Thyroid gland (tissue), 4 donors: ENCODE measurements at regions not wholly inside any gene's neighbourhood (a gene's known extent, or its start where the extent isn't known, plus 50 kb on each side); places are given as distances from the start of the nearest gene placed in this dataset.

Source experiments
- DNase-seq, 2 donors: peaks; one replicate each; pipeline ENCODE4 v3.0.0-alpha.2; 2019
- H3K27ac ChIP-seq, 3 donors: fragments of 200-600 bp; sonication (generic); 1 replicate in 2 of 3; 2 replicates in 1 of 3; pipeline ENCODE4 v1.5.1; 2016 to 2019; ENCODE audit warnings: mild to moderate bottlenecking in 1 of 3, moderate library complexity in 1 of 3
- H3K27me3 ChIP-seq: fragments of 200-600 bp; sonication (generic); one replicate; pipeline ENCODE4 v1.5.1; 2019
- H3K36me3 ChIP-seq, 2 donors: fragments of 200-600 bp; sonication (generic); one replicate each; pipeline ENCODE4 v1.5.1; 2016 to 2019
- H3K4me1 ChIP-seq, 2 donors: fragments of 200-600 bp; sonication (generic); one replicate each; pipeline ENCODE4 v1.5.1; 2017 to 2019
- H3K4me3 ChIP-seq, 3 donors: fragments of 200-600 bp; sonication (generic); replicated peaks in 1 of 3; 1 replicate in 2 of 3; 2 replicates in 1 of 3; pipeline ENCODE4 v1.5.1; 2016; ENCODE audit warnings: mild to moderate bottlenecking in 1 of 3
- H3K9me3 ChIP-seq: fragments of 200-600 bp; sonication (generic); one replicate; pipeline ENCODE4 v1.5.1; 2017
- CTCF ChIP-seq, 6 experiments: fragments of 200-600 bp in 3 of 6; fragments of 450-650 bp in 3 of 6; sonication (generic) in 3 of 6; IDR thresholded peaks; one replicate each; pipeline ENCODE4 v1.5.1; 2016 to 2019; ENCODE audit warnings: antibody characterized with exemption in 6 of 6, mild to moderate bottlenecking in 2 of 6, inconsistent platforms in 1 of 6, moderate library complexity in 1 of 6
- POLR2A ChIP-seq, 2 donors: fragments of 450-650 bp; IDR thresholded peaks; one replicate each; pipeline ENCODE4 v1.6.1; 2017; ENCODE audit warnings: antibody characterized with exemption in 2 of 2, mild to moderate bottlenecking in 2 of 2, moderate library complexity in 1 of 2
- WGBS, 2 donors: methylation state at CpG; one replicate each; pipeline ENCODE4 v1.1.5; 2017; 5-methylcytosine and 5-hydroxymethylcytosine counted together
- intact Hi-C: fragments of 100-400 bp; cut with DNase I; formaldehyde crosslinking; loops from one replicate; pipeline ENCODE4 v1.15.1; 2023

- Histone ChIP-seq H3K27me3 (no peaks in the 10 kb centered on the region), H3K4me3 (no peak overlapping the region), H3K4me1 (no peaks in the 10 kb centered on the region), H3K27ac (no peak overlapping the region), H3K36me3 (no peaks in the 10 kb centered on the region), H3K9me3 (no peaks in the 10 kb centered on the region)
- intact Hi-C loops: no loop called here
- TF ChIP-seq CTCF (IDR thresholded peaks at IDR 0.05) (no peak), POLR2A (IDR thresholded peaks at IDR 0.05) (no peak)
- WGBS, 2 donors: 88 to 95% methylated on average over 2 of the region's 2 CpGs
- DNase-seq: no peak
Observed at GRCh38 chr10:52654201-52654600, 118.4 kb downstream of the MBL2 start.

DNA sequence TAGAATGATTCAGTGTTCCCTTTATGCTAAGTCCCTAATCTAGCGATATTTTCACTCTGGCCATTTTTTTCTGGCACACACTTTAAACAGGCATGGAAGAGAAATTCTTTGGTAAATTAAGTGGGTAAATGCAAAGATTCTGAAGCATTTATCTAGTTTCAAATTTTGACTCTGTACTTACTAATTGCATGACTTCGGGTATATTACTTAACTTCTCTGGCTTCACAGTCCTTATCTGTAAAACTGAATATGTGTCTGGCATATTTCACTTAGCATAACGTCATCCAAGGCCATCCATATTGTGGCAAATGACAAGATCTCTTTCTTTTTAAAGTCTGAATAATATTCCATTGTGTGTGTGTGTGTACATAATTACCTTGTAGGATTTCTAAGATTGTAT is 114.5 kb downstream of the MBL2 start:
- Histone ChIP-seq H3K9me3 (no peaks in the 10 kb centered on the region), H3K4me1 (no peaks in the 10 kb centered on the region), H3K4me3 (no peak overlapping the region), H3K36me3 (no peaks in the 10 kb centered on the region), H3K27ac (no peak overlapping the region), H3K27me3 (no peaks in the 10 kb centered on the region)
- intact Hi-C loops: no loop called here
- 77 to 78% methylated on average over 3 of the region's 3 CpGs for WGBS, 2 donors
- TF ChIP-seq POLR2A (IDR thresholded peaks at IDR 0.05) (no peak), CTCF (IDR thresholded peaks at IDR 0.05) (no peak)
- DNase-seq: no peak

DNA sequence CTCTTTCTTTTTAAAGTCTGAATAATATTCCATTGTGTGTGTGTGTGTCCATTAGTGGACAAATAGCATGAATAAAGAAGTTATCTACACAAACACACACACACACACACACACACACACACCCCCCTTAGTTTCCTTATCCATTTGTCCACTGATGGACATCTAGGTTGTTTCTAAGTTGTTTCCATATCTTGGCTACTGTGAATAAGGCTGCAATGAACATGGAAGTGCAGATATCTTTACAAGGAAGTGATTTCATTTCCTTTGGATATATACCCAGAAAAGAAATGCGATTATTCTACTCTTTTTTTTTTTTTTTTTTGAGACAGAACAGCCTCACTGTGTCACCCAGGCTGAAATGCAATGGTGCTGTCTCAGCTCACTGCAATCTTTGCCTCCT is 113.5 kb downstream of the MBL2 start:
- no peaks in the 10 kb centered on the region for H3K4me1 ChIP-seq
- H3K9me3 ChIP-seq: no peaks in the 10 kb centered on the region
- H3K36me3 ChIP-seq: no peaks in the 10 kb centered on the region
- no peak overlapping the region for H3K27ac ChIP-seq
- no peak for TF ChIP-seq CTCF (IDR thresholded peaks at IDR 0.05)
- TF ChIP-seq POLR2A (IDR thresholded peaks at IDR 0.05): no peak
- H3K27me3 ChIP-seq: no peaks in the 10 kb centered on the region
- 60 to 68% methylated on average over 1 of the region's 1 CpG for WGBS, 2 donors
- DNase-seq: no peak
- no peak overlapping the region for H3K4me3 ChIP-seq
- intact Hi-C loops: no loop called here

DNA sequence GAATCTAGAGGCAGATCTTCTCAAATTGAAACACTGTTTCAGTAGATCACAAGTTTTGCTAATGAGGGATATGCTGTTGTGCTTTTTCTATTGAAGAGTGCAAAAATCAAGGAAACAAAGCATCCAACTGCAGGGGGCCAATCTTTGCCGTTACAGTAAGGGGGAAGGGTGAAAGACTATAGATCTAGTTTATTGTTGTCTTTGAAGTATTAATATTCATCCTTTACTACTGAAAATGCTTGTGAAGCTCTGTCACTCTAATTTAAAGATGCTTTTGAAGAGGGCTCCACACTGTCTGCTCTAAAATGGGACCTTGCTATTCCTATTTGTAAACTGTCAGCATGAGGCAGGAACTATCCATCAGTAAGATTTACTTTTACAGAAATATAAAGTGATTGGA is 110.3 kb downstream of the MBL2 start:
- no peaks in the 10 kb centered on the region for H3K36me3 ChIP-seq
- H3K4me3 ChIP-seq: no peak overlapping the region
- H3K4me1 ChIP-seq: no peaks in the 10 kb centered on the region
- no peak for TF ChIP-seq POLR2A (IDR thresholded peaks at IDR 0.05)
- no peak for TF ChIP-seq CTCF (IDR thresholded peaks at IDR 0.05)
- H3K9me3 ChIP-seq: no peaks in the 10 kb centered on the region
- H3K27me3 ChIP-seq: no peaks in the 10 kb centered on the region
- WGBS, 2 donors: 19 to 33% methylated on average over 1 of the region's 1 CpG
- intact Hi-C loops: no loop called here
- no peak for DNase-seq
- no peak overlapping the region for H3K27ac ChIP-seq

DNA sequence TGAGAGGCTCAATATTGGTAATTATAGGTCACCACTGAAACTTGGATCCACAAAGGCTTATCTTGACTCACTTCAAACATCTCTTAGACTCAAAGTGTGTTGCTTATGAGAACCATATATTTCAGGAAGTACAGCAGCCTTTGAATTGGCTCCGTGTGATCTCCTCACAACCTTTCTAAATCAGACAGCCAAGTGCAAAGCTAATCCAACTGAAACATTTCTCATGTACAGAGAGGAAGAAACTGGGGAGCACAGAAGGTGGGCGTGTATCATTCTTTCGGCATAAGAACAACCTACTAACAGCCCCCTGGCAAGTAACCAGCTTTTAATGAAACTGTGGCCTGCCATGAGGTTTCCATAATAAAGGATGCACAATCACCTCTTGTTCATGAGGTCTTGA is 109.4 kb downstream of the MBL2 start:
- Histone ChIP-seq H3K4me1 (no peaks in the 10 kb centered on the region), H3K36me3 (no peaks in the 10 kb centered on the region), H3K4me3 (no peak overlapping the region), H3K27me3 (no peaks in the 10 kb centered on the region), H3K27ac (no peak overlapping the region), H3K9me3 (no peaks in the 10 kb centered on the region)
- intact Hi-C loops: no loop called here
- WGBS, 2 donors: 87% methylated on average over 3 of the region's 3 CpGs
- TF ChIP-seq CTCF (IDR thresholded peaks at IDR 0.05): no peak
- no peak for TF ChIP-seq POLR2A (IDR thresholded peaks at IDR 0.05)
- DNase-seq: no peak
